CD14-positive monocyte (primary cell): ENCODE measurements at regions not wholly inside any gene's neighbourhood (a gene's known extent, or its start where the extent isn't known, plus 50 kb on each side); places are given as distances from the start of the nearest gene placed in this dataset.

Experiments used
- DNase-seq, 3 donors: peaks; one replicate each; pipeline ENCODE4 v3.0.0-alpha.2; 2011 to 2022
- H2AFZ ChIP-seq: 2 replicates; pipeline ENCODE4 v1.6.0; 2012; ENCODE audit warnings: mild to moderate bottlenecking, low read depth, low read length, inconsistent platforms; ENCODE audit not compliant: insufficient read depth, poor library complexity, severe bottlenecking
- H3K27ac ChIP-seq, 2 donors: 1 replicate in 1 of 2; 2 replicates in 1 of 2; pipeline ENCODE4 v1.5.1; 2012 to 2013; ENCODE audit warnings: low read length in 2 of 2, control low read depth in 1 of 2, inconsistent platforms in 1 of 2, low read depth in 1 of 2, mild to moderate bottlenecking in 1 of 2
- H3K27me3 ChIP-seq, 2 donors: one replicate each; pipeline versions ENCODE4 v1.6.0 to v1.6.1; 2011 to 2013; ENCODE audit warnings: low read length in 2 of 2; ENCODE audit not compliant: control insufficient read depth in 2 of 2, insufficient read depth in 2 of 2
- H3K36me3 ChIP-seq, 2 donors: replicated peaks in 1 of 2; 1 replicate in 1 of 2; 2 replicates in 1 of 2; pipeline versions ENCODE4 v1.5.1 to v1.6.1; 2012 to 2013; ENCODE audit warnings: low read length in 2 of 2, control low read depth in 1 of 2, inconsistent platforms in 1 of 2, mild to moderate bottlenecking in 1 of 2; ENCODE audit not compliant: insufficient read depth in 2 of 2, control insufficient read depth in 1 of 2
- H3K4me1 ChIP-seq, 2 donors: 1 replicate in 1 of 2; 2 replicates in 1 of 2; pipeline versions ENCODE4 v1.5.1 to v1.6.1; 2012 to 2013; ENCODE audit warnings: low read length in 2 of 2, control low read depth in 1 of 2, inconsistent platforms in 1 of 2, mild to moderate bottlenecking in 1 of 2, moderate library complexity in 1 of 2; ENCODE audit not compliant: insufficient read depth in 2 of 2, control insufficient read depth in 1 of 2
- H3K4me2 ChIP-seq: replicated peaks from 2 replicates; pipeline ENCODE3; 2012; ENCODE audit warnings: low read length, moderate library complexity, mild to moderate bottlenecking; ENCODE audit not compliant: poor library complexity, severe bottlenecking; ENCODE audit errors: extremely low read depth
- H3K4me3 ChIP-seq, 3 experiments: fragments of 200-600 bp in 1 of 3; sonication (generic) in 1 of 3; replicated peaks in 1 of 3; 1 replicate in 2 of 3; 2 replicates in 1 of 3; pipeline ENCODE4 v1.5.1; 2011 to 2013; ENCODE audit warnings: low read length in 3 of 3, mild to moderate bottlenecking in 3 of 3, control low read depth in 2 of 3, low read depth in 2 of 3, inconsistent platforms in 1 of 3, moderate library complexity in 1 of 3
- H3K79me2 ChIP-seq: 2 replicates; pipeline ENCODE4 v1.6.0; 2012; ENCODE audit warnings: mild to moderate bottlenecking, control low read depth, inconsistent platforms, low read length, moderate library complexity; ENCODE audit not compliant: insufficient read depth
- H3K9ac ChIP-seq: 2 replicates; pipeline ENCODE4 v1.6.0; 2017; ENCODE audit warnings: low read length, mild to moderate bottlenecking; ENCODE audit not compliant: insufficient read depth, poor library complexity, severe bottlenecking
- H3K9me3 ChIP-seq, 2 donors: replicated peaks in 1 of 2; 1 replicate in 1 of 2; 2 replicates in 1 of 2; pipeline versions ENCODE4 v1.5.1 to v1.6.1; 2012 to 2013; ENCODE audit warnings: low read length in 2 of 2, control low read depth in 1 of 2; ENCODE audit not compliant: control insufficient read depth in 1 of 2, insufficient read depth in 1 of 2
- H4K20me1 ChIP-seq: 2 replicates; pipeline ENCODE4 v1.6.0; 2012; ENCODE audit warnings: mild to moderate bottlenecking, low read length, control low read depth, moderate library complexity; ENCODE audit not compliant: insufficient read depth
- H3K27ac Mint-ChIP-seq, 7 donors: one replicate each; pipeline ENCODE4 v1.8.0; 2020; ENCODE audit warnings: mild to moderate bottlenecking in 7 of 7, mixed read lengths in 7 of 7, moderate library complexity in 6 of 7, inconsistent platforms in 2 of 7
- H3K27me3 Mint-ChIP-seq, 3 donors: one replicate each; pipeline ENCODE4 v1.8.0; 2021 to 2022; ENCODE audit warnings: low read depth in 3 of 3, mild to moderate bottlenecking in 3 of 3, mixed read lengths in 3 of 3, moderate library complexity in 3 of 3, inconsistent platforms in 1 of 3
- H3K36me3 Mint-ChIP-seq, 2 donors: one replicate each; pipeline ENCODE4 v1.8.0; 2020; ENCODE audit warnings: mixed read lengths in 2 of 2, inconsistent platforms in 1 of 2, mild to moderate bottlenecking in 1 of 2
- H3K4me1 Mint-ChIP-seq: one replicate; pipeline ENCODE4 v1.8.0; 2020; ENCODE audit warnings: mild to moderate bottlenecking, mixed read lengths
- H3K4me3 Mint-ChIP-seq, 2 donors: one replicate each; pipeline ENCODE4 v1.8.0; 2020; ENCODE audit warnings: mild to moderate bottlenecking in 2 of 2, mixed read lengths in 2 of 2, moderate library complexity in 1 of 2
- H3K9me3 Mint-ChIP-seq, 7 donors: one replicate each; pipeline ENCODE4 v1.8.0; 2020 to 2022; ENCODE audit warnings: mixed read lengths in 7 of 7, mild to moderate bottlenecking in 6 of 7, moderate library complexity in 6 of 7, inconsistent platforms in 2 of 7
- CTCF ChIP-seq: fragments of 200-600 bp; IDR thresholded peaks from one replicate; pipeline ENCODE4 v1.8.0; 2022; ENCODE audit warnings: antibody characterized with exemption, mild to moderate bottlenecking
- WGBS: methylation state at CpG from one replicate; pipeline ENCODE4 v1.1.5; 2013; ENCODE audit warnings: missing lambda C conversion rate; ENCODE audit not compliant: insufficient coverage; 5-methylcytosine and 5-hydroxymethylcytosine counted together
- intact Hi-C, 2 donors: fragments of 100-400 bp; cut with micrococcal nuclease; formaldehyde crosslinking; loops; one replicate each; pipeline versions ENCODE4 v1.15.0 to v1.15.1; 2023

GRCh38 chr6:14274016-14274415 is 156.4 kb downstream of the CD83 start:
- Histone ChIP-seq H3K4me1 (peaks cover 54 to 60% of the 10 kb centered on the region in 2 donors), H2AFZ (no peak overlapping the region), H3K9me3 (no peaks in the 10 kb centered on the region), H3K4me2 (no peak overlapping the region), H3K79me2 (no peaks in the 10 kb centered on the region), H3K27ac (no peak overlapping the region), H3K36me3 (no peaks in the 10 kb centered on the region), H3K9ac (no peak overlapping the region), H4K20me1 (no peaks in the 10 kb centered on the region), H3K27me3 (no peaks in the 10 kb centered on the region), H3K4me3 (no peak overlapping the region)
- intact Hi-C loops, result loop anchor here in 1 of 2 donors (10.0 kb wide), 1 partner anchor 441 kb away; no protein-coding TSS in a partner anchor
- TF ChIP-seq CTCF, result no peak
- WGBS, result 97% methylated on average over 4 of the region's 6 CpGs
- Mint-ChIP-seq H3K27me3 (peaks cover 0 to 3% (median 2%) of the 10 kb centered on the region in 3 donors), H3K4me3 (no peak overlapping the region), H3K4me1 (peaks cover 66% of the 10 kb centered on the region), H3K9me3 (peaks cover 0 to 4% (median 2%) of the 10 kb centered on the region in 7 donors), H3K36me3 (no peaks in the 10 kb centered on the region), H3K27ac (peak overlapping the region in 2 of 7 donors; percentile 32 to 48)
- DNase-seq, result no peak

- peaks cover 0 to 3% (median 2%) of the 10 kb centered on the region in 3 donors for H3K27me3 Mint-ChIP-seq
- intact Hi-C loops, result loop anchor here in 1 of 2 donors (10.0 kb wide), 1 partner anchor 440 kb away; no protein-coding TSS in a partner anchor
- peaks cover 54 to 60% of the 10 kb centered on the region in 2 donors for H3K4me1 ChIP-seq
- H3K9me3 Mint-ChIP-seq, result peaks cover 0 to 4% (median 2%) of the 10 kb centered on the region in 7 donors
- H3K36me3 ChIP-seq, result no peaks in the 10 kb centered on the region
- DNase-seq, result no peak
- H3K27me3 ChIP-seq, result no peaks in the 10 kb centered on the region
- WGBS, result 91% methylated on average over 16 of the region's 16 CpGs
- no peak for TF ChIP-seq CTCF
- no peak overlapping the region for H3K4me2 ChIP-seq
- no peak overlapping the region for H3K4me3 ChIP-seq
- no peak overlapping the region for H2AFZ ChIP-seq
- H3K4me3 Mint-ChIP-seq, result no peak overlapping the region
- H3K9me3 ChIP-seq, result no peaks in the 10 kb centered on the region
- no peak overlapping the region for H3K9ac ChIP-seq
- peaks cover 62% of the 10 kb centered on the region for H3K4me1 Mint-ChIP-seq
- H3K27ac Mint-ChIP-seq, result peak overlapping the region in 2 of 7 donors; percentile 18 to 27
- no peak overlapping the region for H3K27ac ChIP-seq
- H3K36me3 Mint-ChIP-seq, result no peaks in the 10 kb centered on the region
- no peaks in the 10 kb centered on the region for H4K20me1 ChIP-seq
- H3K79me2 ChIP-seq, result no peaks in the 10 kb centered on the region
Observed at GRCh38 chr6:14274546-14275492, 157.2 kb downstream of the CD83 start.
